ENCODE measurements at regions not wholly inside any gene's neighbourhood (a gene's known extent, or its start where the extent isn't known, plus 50 kb on each side); places are given as distances from the start of the nearest gene placed in this dataset.

DNA sequence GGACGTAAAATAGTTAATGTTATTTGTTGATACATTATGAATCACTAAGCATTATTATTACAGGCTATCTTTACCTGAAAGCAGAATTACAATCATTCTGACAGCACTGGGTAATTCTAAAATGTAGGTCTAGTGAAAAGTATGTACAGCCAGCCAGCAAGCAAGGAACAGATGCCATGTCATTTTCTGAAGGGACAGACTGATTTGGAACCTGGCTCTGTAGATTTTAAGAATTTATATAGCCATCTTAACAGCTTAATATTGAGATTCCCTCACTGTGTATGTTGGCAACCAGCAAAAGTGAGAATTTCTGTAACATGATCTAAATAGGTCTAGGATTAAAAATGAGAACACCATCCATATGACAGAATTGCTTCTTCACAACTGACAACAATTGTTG is 359.4 kb downstream of the ZIC4 start:
- TF ChIP-seq, protein P1, sequence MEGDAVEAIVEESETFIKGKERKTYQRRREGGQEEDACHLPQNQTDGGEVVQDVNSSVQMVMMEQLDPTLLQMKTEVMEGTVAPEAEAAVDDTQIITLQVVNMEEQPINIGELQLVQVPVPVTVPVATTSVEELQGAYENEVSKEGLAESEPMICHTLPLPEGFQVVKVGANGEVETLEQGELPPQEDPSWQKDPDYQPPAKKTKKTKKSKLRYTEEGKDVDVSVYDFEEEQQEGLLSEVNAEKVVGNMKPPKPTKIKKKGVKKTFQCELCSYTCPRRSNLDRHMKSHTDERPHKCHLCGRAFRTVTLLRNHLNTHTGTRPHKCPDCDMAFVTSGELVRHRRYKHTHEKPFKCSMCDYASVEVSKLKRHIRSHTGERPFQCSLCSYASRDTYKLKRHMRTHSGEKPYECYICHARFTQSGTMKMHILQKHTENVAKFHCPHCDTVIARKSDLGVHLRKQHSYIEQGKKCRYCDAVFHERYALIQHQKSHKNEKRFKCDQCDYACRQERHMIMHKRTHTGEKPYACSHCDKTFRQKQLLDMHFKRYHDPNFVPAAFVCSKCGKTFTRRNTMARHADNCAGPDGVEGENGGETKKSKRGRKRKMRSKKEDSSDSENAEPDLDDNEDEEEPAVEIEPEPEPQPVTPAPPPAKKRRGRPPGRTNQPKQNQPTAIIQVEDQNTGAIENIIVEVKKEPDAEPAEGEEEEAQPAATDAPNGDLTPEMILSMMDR (conservative IDR thresholded peaks at IDR 0.05; ENCODE audit: low read length), result no peak
- no peak for TF ChIP-seq EZH2phosphoT487 (IDR thresholded peaks at IDR 0.05; ENCODE audit: borderline replicate concordance)
